OCI-LY1 (cell line): ENCODE measurements at regions not wholly inside any gene's neighbourhood (a gene's known extent, or its start where the extent isn't known, plus 50 kb on each side); places are given as distances from the start of the nearest gene placed in this dataset.

Source experiments
- EZH2 ChIP-seq: fragments of 200-600 bp; sonication (generic), shearing (Covaris generic); IDR thresholded peaks from 2 replicates; pipeline ENCODE4 v1.8.0; 2017; ENCODE audit warnings: borderline replicate concordance, mixed run types, mild to moderate bottlenecking, antibody characterized with exemption, low read length, moderate library complexity, mixed read lengths
- TF ChIP-seq, protein P1 (sequence below): fragments of 200-600 bp; sonication (generic), shearing (Covaris generic); IDR thresholded peaks from 2 replicates; pipeline ENCODE4 v1.5.1; 2017; ENCODE audit warnings: mild to moderate bottlenecking, antibody characterized with exemption, low read length, moderate library complexity, mixed read lengths

DNA sequence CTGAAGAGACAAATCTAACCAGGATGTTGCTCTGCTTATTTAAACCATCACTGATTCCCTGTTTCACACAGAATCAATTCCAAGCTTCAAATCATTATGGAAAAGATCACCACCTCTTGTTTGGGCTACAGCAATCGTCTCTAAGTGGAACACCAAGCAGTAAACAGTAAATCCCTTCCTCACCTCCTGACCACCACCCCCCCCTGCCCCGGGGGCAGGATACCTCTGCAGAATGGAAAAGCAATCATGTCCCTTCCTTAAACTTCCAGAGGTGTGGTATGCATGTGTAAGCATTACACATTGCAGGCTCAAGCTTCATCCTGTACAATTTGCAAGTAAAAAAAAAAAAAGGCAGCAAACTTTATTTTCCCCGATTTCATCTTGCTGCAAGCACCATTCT lies 373.8 kb downstream of the NPIPA8 start:
- TF ChIP-seq, protein P1, sequence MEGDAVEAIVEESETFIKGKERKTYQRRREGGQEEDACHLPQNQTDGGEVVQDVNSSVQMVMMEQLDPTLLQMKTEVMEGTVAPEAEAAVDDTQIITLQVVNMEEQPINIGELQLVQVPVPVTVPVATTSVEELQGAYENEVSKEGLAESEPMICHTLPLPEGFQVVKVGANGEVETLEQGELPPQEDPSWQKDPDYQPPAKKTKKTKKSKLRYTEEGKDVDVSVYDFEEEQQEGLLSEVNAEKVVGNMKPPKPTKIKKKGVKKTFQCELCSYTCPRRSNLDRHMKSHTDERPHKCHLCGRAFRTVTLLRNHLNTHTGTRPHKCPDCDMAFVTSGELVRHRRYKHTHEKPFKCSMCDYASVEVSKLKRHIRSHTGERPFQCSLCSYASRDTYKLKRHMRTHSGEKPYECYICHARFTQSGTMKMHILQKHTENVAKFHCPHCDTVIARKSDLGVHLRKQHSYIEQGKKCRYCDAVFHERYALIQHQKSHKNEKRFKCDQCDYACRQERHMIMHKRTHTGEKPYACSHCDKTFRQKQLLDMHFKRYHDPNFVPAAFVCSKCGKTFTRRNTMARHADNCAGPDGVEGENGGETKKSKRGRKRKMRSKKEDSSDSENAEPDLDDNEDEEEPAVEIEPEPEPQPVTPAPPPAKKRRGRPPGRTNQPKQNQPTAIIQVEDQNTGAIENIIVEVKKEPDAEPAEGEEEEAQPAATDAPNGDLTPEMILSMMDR = no peak
- no peak for TF ChIP-seq EZH2
